ENCODE measurements at regions not wholly inside any gene's neighbourhood (a gene's known extent, or its start where the extent isn't known, plus 50 kb on each side); places are given as distances from the start of the nearest gene placed in this dataset.

- no peak overlapping the region for H3K27ac ChIP-seq
- TF ChIP-seq ZFX (IDR thresholded peaks at IDR 0.05) (no peak), CTCF (conservative IDR thresholded peaks at IDR 0.05) (no peak)
Measured at GRCh38 chr7:113797420-113798010, 121.3 kb downstream of the PPP1R3A start.

- no peak overlapping the region for H3K27ac ChIP-seq
Measured at GRCh38 chr7:113796557-113796956, 122.3 kb downstream of the PPP1R3A start.

DNA sequence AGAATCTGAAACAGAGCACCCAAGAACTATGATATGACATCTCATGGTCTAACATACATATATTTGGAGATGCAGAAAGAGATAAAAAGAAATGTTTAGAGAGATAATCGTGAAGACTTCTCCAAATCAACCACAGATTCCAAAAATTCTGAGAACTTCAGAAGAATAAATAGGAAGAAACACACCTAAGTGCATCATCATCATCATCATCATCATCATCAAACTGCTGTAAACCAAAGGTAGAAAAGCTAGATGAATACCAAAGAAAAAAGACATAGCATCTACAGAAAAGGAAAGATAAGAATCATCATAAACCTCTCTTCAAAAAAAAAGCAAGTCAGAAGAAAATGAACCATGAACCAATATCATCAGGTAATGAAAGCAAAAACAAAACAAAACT is 124.2 kb downstream of the PPP1R3A start:
- TF ChIP-seq ZFX (IDR thresholded peaks at IDR 0.05) (no peak), CTCF (conservative IDR thresholded peaks at IDR 0.05) (no peak)
- no peak overlapping the region for H3K27ac ChIP-seq

More at GRCh38 chr7:113796557-113796956, 122.3 kb downstream of the PPP1R3A start:
- TF ChIP-seq CTCF (conservative IDR thresholded peaks at IDR 0.05) (no peak), ZFX (IDR thresholded peaks at IDR 0.05) (no peak)

- no peak for TF ChIP-seq ZFX (IDR thresholded peaks at IDR 0.05)
- TF ChIP-seq CTCF (conservative IDR thresholded peaks at IDR 0.05): no peak
- H3K27ac ChIP-seq: no peak overlapping the region
Measured at GRCh38 chr7:113793171-113793570, 125.6 kb downstream of the PPP1R3A start.

DNA sequence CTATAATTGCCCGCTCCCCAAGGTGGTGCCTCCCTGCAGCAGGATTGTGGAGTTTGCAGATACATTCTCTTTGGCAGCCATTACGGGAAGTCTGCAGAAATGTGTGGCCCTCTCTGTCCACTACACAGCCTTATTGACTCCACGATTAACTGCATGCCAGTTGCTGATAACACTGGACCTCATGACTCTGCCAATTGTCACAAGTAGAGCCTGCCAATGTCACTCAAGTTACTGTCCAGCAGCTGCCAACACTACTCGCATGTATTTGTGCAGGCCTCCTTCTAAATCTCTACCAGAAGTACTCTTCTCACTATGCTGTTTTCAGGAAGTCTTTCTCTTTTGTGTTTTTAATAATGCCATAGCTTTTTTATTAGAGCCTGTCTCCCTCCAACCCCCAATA is 128.8 kb downstream of the PPP1R3A start:
- H3K27ac ChIP-seq: no peak overlapping the region
- TF ChIP-seq CTCF (conservative IDR thresholded peaks at IDR 0.05) (no peak), ZFX (IDR thresholded peaks at IDR 0.05) (no peak)

GRCh38 chr7:113787106-113787505 is 131.7 kb downstream of the PPP1R3A start:
- H3K27ac ChIP-seq: no peak overlapping the region
- TF ChIP-seq CTCF (conservative IDR thresholded peaks at IDR 0.05) (no peak), ZFX (IDR thresholded peaks at IDR 0.05) (no peak)

- no peak overlapping the region for H3K27ac ChIP-seq
- TF ChIP-seq CTCF (conservative IDR thresholded peaks at IDR 0.05) (no peak), ZFX (IDR thresholded peaks at IDR 0.05) (no peak)
Measured at GRCh38 chr7:113784956-113785355, 133.9 kb downstream of the PPP1R3A start.

Data from C4-2B (cell line).